HEK293T (cell line): ENCODE measurements at regions not wholly inside any gene's neighbourhood (a gene's known extent, or its start where the extent isn't known, plus 50 kb on each side); places are given as distances from the start of the nearest gene placed in this dataset.

Experiments
- BHLHE40 ChIP-seq: fragments of 450-650 bp; IDR thresholded peaks from 2 replicates; pipeline ENCODE4 v1.6.1; 2016; ENCODE audit warnings: mild to moderate bottlenecking, moderate library complexity, borderline replicate concordance
- CTBP1 ChIP-seq: fragments of 450-650 bp; IDR thresholded peaks from 2 replicates; pipeline ENCODE4 v1.6.1; 2016; ENCODE audit warnings: borderline replicate concordance
- FOXA1 ChIP-seq: fragments of 450-650 bp; IDR thresholded peaks from 2 replicates; pipeline ENCODE4 v1.6.1; 2016; ENCODE audit warnings: mild to moderate bottlenecking
- FOXM1 ChIP-seq: fragments of 450-650 bp; IDR thresholded peaks from 2 replicates; pipeline ENCODE4 v1.6.1; 2017; ENCODE audit warnings: mild to moderate bottlenecking, borderline replicate concordance
- HDGF ChIP-seq: fragments of 450-650 bp; IDR thresholded peaks from 2 replicates; pipeline ENCODE4 v1.6.1; 2017; ENCODE audit warnings: antibody characterized with exemption, borderline replicate concordance
- L3MBTL2 ChIP-seq: fragments of 450-650 bp; conservative IDR thresholded peaks from 2 replicates; pipeline ENCODE4 v1.6.1; 2016; ENCODE audit warnings: mild to moderate bottlenecking
- NFRKB ChIP-seq: fragments of 450-650 bp; IDR thresholded peaks from 2 replicates; pipeline ENCODE4 v1.6.1; 2016; ENCODE audit warnings: mild to moderate bottlenecking, moderate library complexity
- SP1 ChIP-seq: fragments of 450-650 bp; IDR thresholded peaks from 2 replicates; pipeline ENCODE4 v1.6.1; 2017
- SUZ12 ChIP-seq: fragments of 450-650 bp; IDR thresholded peaks from 2 replicates; pipeline ENCODE4 v1.6.1; 2016; ENCODE audit warnings: mild to moderate bottlenecking
- ZNF384 ChIP-seq: fragments of 450-650 bp; IDR thresholded peaks from 2 replicates; pipeline ENCODE4 v1.6.1; 2016

DNA sequence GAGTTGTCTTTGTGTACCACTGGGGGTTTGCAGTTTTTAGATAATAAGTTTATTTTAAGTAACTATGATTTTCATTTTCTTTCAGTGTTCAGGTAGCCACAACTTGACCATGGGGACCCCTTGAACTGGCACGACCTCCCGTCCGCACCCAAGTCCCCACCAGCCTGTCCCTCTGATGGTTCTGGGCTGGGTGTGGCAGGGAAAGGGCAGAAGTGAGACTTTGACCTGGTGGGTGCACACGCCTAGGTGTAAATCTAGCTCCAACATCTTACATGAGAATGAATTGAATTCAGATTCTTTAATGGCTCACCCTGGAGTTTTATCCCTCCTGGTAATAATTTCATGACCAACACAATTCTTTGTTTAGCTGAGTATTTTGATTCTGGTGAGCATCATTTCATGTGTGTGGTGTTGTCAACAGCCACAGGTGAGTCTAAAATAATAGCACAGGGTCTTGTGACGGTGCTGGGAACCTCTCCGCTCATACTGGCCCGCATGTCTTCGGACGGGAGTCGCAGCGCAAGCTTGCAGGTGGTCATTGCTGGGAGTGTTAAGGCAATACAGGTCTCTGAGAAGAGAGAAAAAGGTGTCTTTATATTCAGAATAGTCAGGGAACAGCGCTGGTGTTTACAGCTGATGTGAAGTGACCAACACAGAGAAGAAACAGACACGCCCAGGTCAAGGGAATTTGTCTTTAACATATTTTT is 50.8 kb upstream of the POFUT2 start:
- TF ChIP-seq SP1 (no peak), L3MBTL2 (no peak), FOXM1 (no peak), ZNF384 (no peak), BHLHE40 (no peak), NFRKB (no peak), FOXA1 (no peak), HDGF (no peak), CTBP1 (no peak), SUZ12 (no peak)
